EL (cell line): ENCODE measurements at regions not wholly inside any gene's neighbourhood (a gene's known extent, or its start where the extent isn't known, plus 50 kb on each side); places are given as distances from the start of the nearest gene placed in this dataset.
"Not testable (repeated sequence)": the region's sequence is repeated elsewhere in the genome, so short reads cannot be mapped to it uniquely, and the experiment has no call there.

Source experiments
- DNase-seq: peaks from one replicate; pipeline ENCODE4 v3.0.0-alpha.2; 2016

- DNase-seq, result no peak
These were observed 815.0 kb upstream of the ID2 start for GRCh38 chr2:7866825-7867224.

GRCh38 chr2:7867867-7868266, 814.0 kb upstream of the ID2 start:
- no peak for DNase-seq

- no peak for DNase-seq
These were observed 813.0 kb upstream of the ID2 start for GRCh38 chr2:7868836-7869235.

- DNase-seq, result not testable (repeated sequence)
These were observed 805.4 kb upstream of the ID2 start for GRCh38 chr2:7876445-7876844.

- DNase-seq, result not testable (repeated sequence)
These were observed 803.6 kb upstream of the ID2 start for GRCh38 chr2:7878266-7878665.

GRCh38 chr2:7878786-7879482, 802.9 kb upstream of the ID2 start:
- no peak for DNase-seq

GRCh38 chr2:7879483-7879835, 802.4 kb upstream of the ID2 start:
- no peak for DNase-seq

- DNase-seq, result no peak
These were observed 801.7 kb upstream of the ID2 start for GRCh38 chr2:7880126-7880525.

- no peak for DNase-seq
These were observed 801.3 kb upstream of the ID2 start for GRCh38 chr2:7880566-7880965.

GRCh38 chr2:7881063-7881462, 800.8 kb upstream of the ID2 start:
- no peak for DNase-seq

- DNase-seq, result no peak
These were observed 800.4 kb upstream of the ID2 start for GRCh38 chr2:7881466-7881865.

- DNase-seq, result no peak
These were observed 799.6 kb upstream of the ID2 start for GRCh38 chr2:7882296-7882695.

- no peak for DNase-seq
These were observed 797.5 kb upstream of the ID2 start for GRCh38 chr2:7884338-7884737.

GRCh38 chr2:7886666-7887065, 795.2 kb upstream of the ID2 start:
- peak; percentile 3 for DNase-seq

GRCh38 chr2:7887441-7887840, 794.4 kb upstream of the ID2 start:
- DNase-seq, result no peak

GRCh38 chr2:7888876-7889275, 793.0 kb upstream of the ID2 start:
- no peak for DNase-seq

GRCh38 chr2:7891312-7891711, 790.5 kb upstream of the ID2 start:
- DNase-seq, result no peak

GRCh38 chr2:7895289-7895688, 786.6 kb upstream of the ID2 start:
- DNase-seq, result no peak

- no peak for DNase-seq
These were observed 784.8 kb upstream of the ID2 start for GRCh38 chr2:7896940-7897487.

- no peak for DNase-seq
These were observed 782.6 kb upstream of the ID2 start for GRCh38 chr2:7899241-7899640.

- DNase-seq, result no peak
These were observed 781.9 kb upstream of the ID2 start for GRCh38 chr2:7899923-7900322.

- peak; percentile 22 for DNase-seq
These were observed 781.3 kb upstream of the ID2 start for GRCh38 chr2:7900593-7900992.

GRCh38 chr2:7902251-7902765, 779.5 kb upstream of the ID2 start:
- no peak for DNase-seq

- DNase-seq, result no peak
These were observed 777.5 kb upstream of the ID2 start for GRCh38 chr2:7904319-7904718.

GRCh38 chr2:7905756-7906155, 776.1 kb upstream of the ID2 start:
- DNase-seq, result no peak
